CD4-positive, alpha-beta T cell treated with Interleukin-1 beta for 1 hour (primary cell): ENCODE measurements at regions not wholly inside any gene's neighbourhood (a gene's known extent, or its start where the extent isn't known, plus 50 kb on each side); places are given as distances from the start of the nearest gene placed in this dataset.
"Not testable (repeated sequence)": the region's sequence is repeated elsewhere in the genome, so short reads cannot be mapped to it uniquely, and the experiment has no call there.

Source experiments
- DNase-seq, 2 donors: peaks; one replicate each; pipeline ENCODE4 v3.0.0-alpha.2; 2020 to 2022

GRCh38 chr11:25628030-25628429 is 703.9 kb upstream of the ANO3 start:
- no peak for DNase-seq

- DNase-seq: no peak
Observed at GRCh38 chr11:25633230-25633629, 698.7 kb upstream of the ANO3 start.

- not testable (repeated sequence) for DNase-seq
Observed at GRCh38 chr11:25649220-25649619, 682.7 kb upstream of the ANO3 start.

- no peak for DNase-seq
Observed at GRCh38 chr11:25650319-25650718, 681.6 kb upstream of the ANO3 start.

GRCh38 chr11:25655636-25656035 is 676.3 kb upstream of the ANO3 start:
- DNase-seq: no peak

- no peak for DNase-seq
Observed at GRCh38 chr11:25658916-25659315, 673.0 kb upstream of the ANO3 start.

- DNase-seq: no peak
Observed at GRCh38 chr11:25659706-25660105, 672.2 kb upstream of the ANO3 start.

GRCh38 chr11:25667871-25668270 is 664.1 kb upstream of the ANO3 start:
- DNase-seq: no peak

- no peak for DNase-seq
Observed at GRCh38 chr11:25691959-25692358, 640.0 kb upstream of the ANO3 start.

GRCh38 chr11:25702417-25702816 is 629.5 kb upstream of the ANO3 start:
- no peak for DNase-seq

GRCh38 chr11:25710975-25711374 is 621.0 kb upstream of the ANO3 start:
- DNase-seq: no peak

GRCh38 chr11:25727944-25728343 is 604.0 kb upstream of the ANO3 start:
- no peak for DNase-seq

- DNase-seq: no peak
Observed at GRCh38 chr11:25730230-25730629, 601.7 kb upstream of the ANO3 start.

GRCh38 chr11:25733777-25734176 is 598.2 kb upstream of the ANO3 start:
- DNase-seq: no peak

GRCh38 chr11:25734591-25735211 is 597.2 kb upstream of the ANO3 start:
- DNase-seq: no peak

- DNase-seq: no peak
Observed at GRCh38 chr11:25737071-25737675, 594.8 kb upstream of the ANO3 start.

GRCh38 chr11:25741886-25742285 is 590.0 kb upstream of the ANO3 start:
- DNase-seq: no peak

- no peak for DNase-seq
Observed at GRCh38 chr11:25742800-25743199, 589.1 kb upstream of the ANO3 start.

GRCh38 chr11:25755381-25755780 is 576.5 kb upstream of the ANO3 start:
- no peak for DNase-seq

- DNase-seq: no peak
Observed at GRCh38 chr11:25755918-25756584, 575.9 kb upstream of the ANO3 start.

GRCh38 chr11:25758145-25758661 is 573.7 kb upstream of the ANO3 start:
- DNase-seq: no peak

GRCh38 chr11:25766332-25767015 is 565.5 kb upstream of the ANO3 start:
- no peak for DNase-seq

GRCh38 chr11:25769287-25769686 is 562.6 kb upstream of the ANO3 start:
- no peak for DNase-seq

- DNase-seq: no peak
Observed at GRCh38 chr11:25771605-25772004, 560.3 kb upstream of the ANO3 start.
